B cell (primary cell): ENCODE measurements at regions not wholly inside any gene's neighbourhood (a gene's known extent, or its start where the extent isn't known, plus 50 kb on each side); places are given as distances from the start of the nearest gene placed in this dataset.

Experiments used
- ATAC-seq: fragments of 200-7000 bp; cut with Tn5 transposase; one replicate; pipeline ENCODE4 v1.10.0; 2021; ENCODE audit warnings: low read depth, mild to moderate bottlenecking, moderate number of reproducible peaks, moderate library complexity
- CTCF ChIA-PET: fragments of 350-600 bp; sonication (Branson Sonifier 250); formaldehyde crosslinking; loops from one replicate; lab custom pipeline; 2021; ENCODE audit warnings: antibody characterized with exemption, inconsistent platforms; lab: Charles Lee
- POLR2A ChIA-PET: fragments of 350-600 bp; sonication (Branson Sonifier 250); formaldehyde crosslinking; loops from one replicate; lab custom pipeline; 2021; ENCODE audit warnings: antibody characterized with exemption; lab: Charles Lee
- DNase-seq: peaks from one replicate; pipeline ENCODE4 v3.0.0; 2013
- H2AFZ ChIP-seq: 2 replicates; pipeline ENCODE4 v1.6.1; 2012; ENCODE audit warnings: mild to moderate bottlenecking, low read depth, low read length; ENCODE audit not compliant: insufficient read depth, poor library complexity, severe bottlenecking
- H3K27ac ChIP-seq, 2 donors: 1 replicate in 1 of 2; 2 replicates in 1 of 2; pipeline ENCODE4 v1.5.1; 2012 to 2013; ENCODE audit warnings: low read length in 2 of 2, mild to moderate bottlenecking in 2 of 2, moderate library complexity in 1 of 2
- H3K27me3 ChIP-seq, 4 experiments: fragments of 200-600 bp in 1 of 4; sonication (generic) in 1 of 4; replicated peaks in 1 of 4; 1 replicate in 2 of 4; 2 replicates in 2 of 4; pipeline versions ENCODE4 v1.6.1 to v1.7.0; 2013 to 2016; ENCODE audit warnings: low read length in 3 of 4, mild to moderate bottlenecking in 2 of 4, mixed read lengths in 1 of 4, moderate library complexity in 1 of 4; ENCODE audit not compliant: insufficient read depth in 4 of 4, control insufficient read depth in 3 of 4; ENCODE audit errors: control extremely low read depth in 1 of 4
- H3K36me3 ChIP-seq, 2 experiments: replicated peaks in 1 of 2; 1 replicate in 1 of 2; 2 replicates in 1 of 2; pipeline versions ENCODE4 v1.6.1 to v1.7.1; 2013; ENCODE audit warnings: low read length in 1 of 2; ENCODE audit not compliant: insufficient read depth in 2 of 2, control insufficient read depth in 1 of 2; ENCODE audit errors: control extremely low read depth in 1 of 2, extremely low read depth in 1 of 2
- H3K4me1 ChIP-seq, 2 donors: fragments of 200-600 bp in 1 of 2; sonication (generic) in 1 of 2; 1 replicate in 1 of 2; 2 replicates in 1 of 2; pipeline versions ENCODE4 v1.5.1 to v1.6.1; 2013 to 2017; ENCODE audit warnings: low read length in 2 of 2; ENCODE audit not compliant: control insufficient read depth in 2 of 2, insufficient read depth in 2 of 2
- H3K4me2 ChIP-seq: replicated peaks from 2 replicates; pipeline ENCODE3; 2012; ENCODE audit warnings: mild to moderate bottlenecking, low read depth, low read length; ENCODE audit not compliant: poor library complexity, severe bottlenecking
- H3K4me3 ChIP-seq, 5 experiments: fragments of 200-600 bp in 1 of 5; sonication (generic) in 1 of 5; 1 replicate in 3 of 5; 2 replicates in 2 of 5; pipeline versions ENCODE4 v1.5.1 to v1.7.0; 2011 to 2016; ENCODE audit warnings: low read length in 4 of 5, mild to moderate bottlenecking in 4 of 5, low read depth in 2 of 5, control low read depth in 1 of 5, moderate library complexity in 1 of 5; ENCODE audit not compliant: insufficient read depth in 1 of 5; ENCODE audit errors: control extremely low read depth in 1 of 5, extremely low read depth in 1 of 5
- H3K79me2 ChIP-seq: fragments of 200-600 bp; sonication (generic); one replicate; pipeline ENCODE4 v1.6.0; 2016; ENCODE audit warnings: low read length; ENCODE audit not compliant: control insufficient read depth, insufficient read depth
- H3K9ac ChIP-seq: fragments of 200-600 bp; sonication (generic); 2 replicates; pipeline ENCODE4 v1.6.1; 2017; ENCODE audit warnings: mild to moderate bottlenecking, low read length, moderate library complexity
- H3K9me3 ChIP-seq, 3 donors: one replicate each; pipeline versions ENCODE4 v1.6.1 to v1.7.1; 2013; ENCODE audit warnings: low read length in 2 of 3; ENCODE audit not compliant: control insufficient read depth in 2 of 3, insufficient read depth in 1 of 3; ENCODE audit errors: control extremely low read depth in 1 of 3
- H4K20me1 ChIP-seq: 2 replicates; pipeline ENCODE4 v1.6.0; 2012; ENCODE audit warnings: mild to moderate bottlenecking, low read length; ENCODE audit not compliant: insufficient read depth, control insufficient read depth, poor library complexity, severe bottlenecking
- H3K27ac Mint-ChIP-seq: one replicate; pipeline ENCODE4 v1.8.0; 2021; ENCODE audit warnings: mixed read lengths
- H3K27me3 Mint-ChIP-seq: one replicate; pipeline ENCODE4 v1.8.0; 2021; ENCODE audit warnings: mixed read lengths
- H3K4me1 Mint-ChIP-seq: one replicate; pipeline ENCODE4 v1.8.0; 2021; ENCODE audit warnings: mixed read lengths
- H3K4me3 Mint-ChIP-seq: one replicate; pipeline ENCODE4 v1.8.0; 2021; ENCODE audit warnings: mixed read lengths
- H3K9me3 Mint-ChIP-seq: one replicate; pipeline ENCODE4 v1.8.0; 2022; ENCODE audit warnings: mixed read lengths; ENCODE audit not compliant: insufficient read depth
- EZH2 ChIP-seq: IDR thresholded peaks from 2 replicates; pipeline ENCODE4 v1.6.1; 2012; ENCODE audit warnings: borderline replicate concordance, low read depth, mild to moderate bottlenecking, moderate library complexity, low read length; ENCODE audit not compliant: insufficient read depth, poor library complexity, severe bottlenecking
- WGBS: methylation state at CpG from one replicate; pipeline ENCODE4 v1.1.5; 2013; ENCODE audit warnings: missing lambda C conversion rate; ENCODE audit not compliant: insufficient coverage; 5-methylcytosine and 5-hydroxymethylcytosine counted together
- intact Hi-C: fragments of 100-400 bp; cut with micrococcal nuclease; formaldehyde crosslinking; loops from one replicate; pipeline ENCODE4 v1.10.0; 2022
- TF ChIP-seq, protein P1 (sequence below): fragments of 200-600 bp; IDR thresholded peaks from one replicate; pipeline ENCODE4 v1.8.0; 2022; ENCODE audit warnings: antibody characterized with exemption, mild to moderate bottlenecking

DNA sequence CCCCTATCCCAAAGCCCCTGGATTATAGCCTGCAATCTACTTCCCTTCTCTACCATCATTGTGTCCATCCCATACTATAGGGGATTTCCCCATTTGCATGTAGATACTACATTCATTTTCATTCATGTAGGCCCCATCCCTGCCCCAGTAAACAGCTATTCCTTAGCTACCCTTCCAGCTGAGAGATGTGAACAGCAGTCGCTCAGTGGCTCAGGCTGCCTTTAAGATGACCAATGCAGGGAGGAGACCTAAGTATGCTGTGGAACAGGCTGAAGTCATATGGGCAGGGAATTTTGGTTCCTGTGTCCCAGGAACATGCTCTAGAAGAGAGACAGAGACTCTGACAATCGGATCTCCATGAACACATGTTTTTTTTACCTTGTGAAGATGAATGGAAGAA is 481.2 kb upstream of the SYT1 start:
- CTCF ChIA-PET = no interaction called here
- no peaks in the 10 kb centered on the region for H3K27me3 Mint-ChIP-seq
- POLR2A ChIA-PET = no interaction called here
- intact Hi-C loops = no loop called here
- no peak for TF ChIP-seq EZH2
- TF ChIP-seq, protein P1, sequence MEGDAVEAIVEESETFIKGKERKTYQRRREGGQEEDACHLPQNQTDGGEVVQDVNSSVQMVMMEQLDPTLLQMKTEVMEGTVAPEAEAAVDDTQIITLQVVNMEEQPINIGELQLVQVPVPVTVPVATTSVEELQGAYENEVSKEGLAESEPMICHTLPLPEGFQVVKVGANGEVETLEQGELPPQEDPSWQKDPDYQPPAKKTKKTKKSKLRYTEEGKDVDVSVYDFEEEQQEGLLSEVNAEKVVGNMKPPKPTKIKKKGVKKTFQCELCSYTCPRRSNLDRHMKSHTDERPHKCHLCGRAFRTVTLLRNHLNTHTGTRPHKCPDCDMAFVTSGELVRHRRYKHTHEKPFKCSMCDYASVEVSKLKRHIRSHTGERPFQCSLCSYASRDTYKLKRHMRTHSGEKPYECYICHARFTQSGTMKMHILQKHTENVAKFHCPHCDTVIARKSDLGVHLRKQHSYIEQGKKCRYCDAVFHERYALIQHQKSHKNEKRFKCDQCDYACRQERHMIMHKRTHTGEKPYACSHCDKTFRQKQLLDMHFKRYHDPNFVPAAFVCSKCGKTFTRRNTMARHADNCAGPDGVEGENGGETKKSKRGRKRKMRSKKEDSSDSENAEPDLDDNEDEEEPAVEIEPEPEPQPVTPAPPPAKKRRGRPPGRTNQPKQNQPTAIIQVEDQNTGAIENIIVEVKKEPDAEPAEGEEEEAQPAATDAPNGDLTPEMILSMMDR = no peak
- H3K4me3 ChIP-seq = no peak overlapping the region
- H3K9me3 ChIP-seq = peaks cover 0 to 8% (median 4%) of the 10 kb centered on the region in 3 donors
- H2AFZ ChIP-seq = no peak overlapping the region
- no peak overlapping the region for H3K4me3 Mint-ChIP-seq
- no peak overlapping the region for H3K27ac ChIP-seq
- H3K9ac ChIP-seq = no peak overlapping the region
- H4K20me1 ChIP-seq = no peaks in the 10 kb centered on the region
- H3K27ac Mint-ChIP-seq = no peak overlapping the region
- H3K9me3 Mint-ChIP-seq = peaks cover 11% of the 10 kb centered on the region
- no peak for DNase-seq
- no peak for ATAC-seq
- no peaks in the 10 kb centered on the region for H3K36me3 ChIP-seq
- H3K4me2 ChIP-seq = no peak overlapping the region
- no peaks in the 10 kb centered on the region for H3K4me1 Mint-ChIP-seq
- no peaks in the 10 kb centered on the region for H3K79me2 ChIP-seq
- 100% methylated on average over 1 of the region's 2 CpGs for WGBS
- no peaks in the 10 kb centered on the region for H3K27me3 ChIP-seq
- no peaks in the 10 kb centered on the region for H3K4me1 ChIP-seq

DNA sequence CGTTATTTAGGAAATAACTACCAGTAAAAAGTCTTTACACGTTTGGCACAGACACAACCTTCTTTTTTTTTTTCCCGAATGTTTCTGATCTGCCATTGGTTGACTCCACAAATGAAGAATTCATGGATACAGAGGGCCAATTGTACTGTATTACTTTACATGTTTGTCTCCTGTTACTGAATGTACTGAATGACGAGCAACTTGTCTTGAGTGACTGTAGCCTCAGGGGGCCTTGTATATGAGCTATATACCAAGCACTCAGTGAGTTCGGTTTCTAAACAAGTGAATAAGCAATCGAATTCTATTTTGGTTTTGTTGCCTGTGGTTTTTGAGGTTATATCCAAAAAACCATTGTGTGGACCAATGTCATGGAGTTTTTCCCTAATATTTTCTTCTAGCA is 480.0 kb upstream of the SYT1 start:
- no peak for ATAC-seq
- no peak overlapping the region for H3K27ac ChIP-seq
- no peaks in the 10 kb centered on the region for H3K4me1 ChIP-seq
- ChIA-PET POLR2A (no interaction called here), CTCF (no interaction called here)
- H3K79me2 ChIP-seq = no peaks in the 10 kb centered on the region
- no peaks in the 10 kb centered on the region for H3K9me3 ChIP-seq
- intact Hi-C loops = no loop called here
- peaks cover 4% of the 10 kb centered on the region for H3K9me3 Mint-ChIP-seq
- H3K4me1 Mint-ChIP-seq = no peaks in the 10 kb centered on the region
- no peak overlapping the region for H3K9ac ChIP-seq
- H4K20me1 ChIP-seq = no peaks in the 10 kb centered on the region
- H2AFZ ChIP-seq = no peak overlapping the region
- no peak overlapping the region for H3K4me3 ChIP-seq
- H3K36me3 ChIP-seq = no peaks in the 10 kb centered on the region
- WGBS = no CpG with 5 or more reads among the region's 6 CpGs
- no peaks in the 10 kb centered on the region for H3K27me3 ChIP-seq
- DNase-seq = no peak
- H3K4me3 Mint-ChIP-seq = no peak overlapping the region
- H3K4me2 ChIP-seq = no peak overlapping the region
- no peaks in the 10 kb centered on the region for H3K27me3 Mint-ChIP-seq
- no peak for TF ChIP-seq EZH2
- TF ChIP-seq, protein P1 = no peak
- no peak overlapping the region for H3K27ac Mint-ChIP-seq
